ENCODE measurements at regions not wholly inside any gene's neighbourhood (a gene's known extent, or its start where the extent isn't known, plus 50 kb on each side); places are given as distances from the start of the nearest gene placed in this dataset.

DNA sequence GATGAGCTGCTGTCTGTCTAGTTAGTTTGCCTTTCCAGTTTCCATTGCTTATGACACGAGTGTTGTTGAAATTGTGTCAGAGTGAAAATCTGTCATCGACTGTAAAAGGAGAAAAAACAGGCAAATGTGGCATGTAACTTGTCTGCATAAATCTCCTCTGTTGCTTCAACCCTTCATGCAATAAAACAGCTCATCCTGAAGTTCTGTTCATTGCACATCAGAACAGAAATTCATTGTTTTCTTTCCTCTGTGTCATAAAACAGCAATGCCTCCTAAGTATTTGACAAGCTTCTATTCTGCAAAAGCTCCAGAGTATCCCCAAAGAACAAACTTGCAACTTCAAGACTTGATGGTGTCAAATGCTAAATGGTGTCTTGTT is 432.1 kb downstream of the MEIS1 start:
- no peak overlapping the region for H3K27ac Mint-ChIP-seq
- H3K36me3 Mint-ChIP-seq (ENCODE audit: low read depth), result no peaks in the 10 kb centered on the region
- POLR2A ChIA-PET, result no interaction called here
- H3K4me1 Mint-ChIP-seq, result no peaks in the 10 kb centered on the region
- CTCF ChIA-PET, result no interaction called here
- no peak overlapping the region for H3K4me3 Mint-ChIP-seq
- H3K27me3 Mint-ChIP-seq, result no peaks in the 10 kb centered on the region
- peaks cover 2% of the 10 kb centered on the region for H3K9me3 Mint-ChIP-seq
- no peak for DNase-seq

- no peak overlapping the region for H3K27ac Mint-ChIP-seq
- ChIA-PET CTCF (no interaction called here), POLR2A (no interaction called here)
- no peaks in the 10 kb centered on the region for H3K27me3 Mint-ChIP-seq
- no peak overlapping the region for H3K4me3 Mint-ChIP-seq
- no peak for DNase-seq
- no peaks in the 10 kb centered on the region for H3K36me3 Mint-ChIP-seq (ENCODE audit: low read depth)
- H3K9me3 Mint-ChIP-seq, result peaks cover 4% of the 10 kb centered on the region
- no peaks in the 10 kb centered on the region for H3K4me1 Mint-ChIP-seq
Observed at GRCh38 chr2:66869076-66869475, 434.2 kb downstream of the MEIS1 start.

DNA sequence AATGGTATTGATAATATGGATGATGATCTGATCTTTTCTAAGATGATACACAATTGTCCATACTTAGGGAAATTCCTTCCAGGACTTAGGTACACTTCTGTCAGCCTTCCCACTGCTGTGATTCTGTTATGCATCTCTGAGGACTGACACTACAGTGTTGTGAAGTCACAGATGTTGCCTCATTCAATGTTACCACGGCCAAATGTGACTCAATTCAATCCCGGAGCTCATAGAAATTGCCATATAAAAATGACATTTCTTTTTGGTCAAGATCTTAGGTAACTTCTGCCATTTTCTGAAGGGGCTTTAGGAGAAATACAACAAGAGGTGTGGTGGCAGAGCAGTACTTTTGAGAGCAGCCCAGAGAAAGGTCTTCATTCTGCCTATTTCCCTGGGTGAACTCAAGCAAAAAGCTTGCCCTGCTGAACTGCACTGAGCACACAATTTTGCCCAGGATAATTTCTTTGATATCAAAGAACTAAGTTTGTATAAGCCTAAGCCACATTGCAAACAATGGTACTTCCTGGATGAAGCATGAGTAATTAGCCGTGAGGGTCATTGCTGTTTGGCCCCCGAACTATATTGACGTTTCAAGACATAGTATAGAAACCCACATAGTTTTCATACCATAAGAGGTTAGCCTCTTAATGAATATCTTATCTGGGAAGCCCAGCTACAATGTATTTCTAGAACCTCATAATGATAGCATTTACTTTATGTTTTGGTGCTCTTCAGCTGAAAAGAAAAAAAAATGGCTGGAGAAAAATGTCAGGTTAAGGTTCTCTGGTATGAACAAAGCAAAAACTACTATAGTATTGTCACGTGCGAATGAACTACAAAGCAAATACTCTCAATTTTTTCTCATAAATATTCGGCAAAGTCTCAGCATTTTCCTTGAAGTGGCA is 437.4 kb downstream of the MEIS1 start:
- Mint-ChIP-seq H3K4me1 (no peaks in the 10 kb centered on the region), H3K27ac (no peak overlapping the region), H3K36me3 (ENCODE audit: low read depth) (no peaks in the 10 kb centered on the region), H3K27me3 (no peaks in the 10 kb centered on the region), H3K9me3 (peaks cover 4% of the 10 kb centered on the region), H3K4me3 (no peak overlapping the region)
- POLR2A ChIA-PET, result no interaction called here
- CTCF ChIA-PET, result no interaction called here
- DNase-seq, result no peak

DNA sequence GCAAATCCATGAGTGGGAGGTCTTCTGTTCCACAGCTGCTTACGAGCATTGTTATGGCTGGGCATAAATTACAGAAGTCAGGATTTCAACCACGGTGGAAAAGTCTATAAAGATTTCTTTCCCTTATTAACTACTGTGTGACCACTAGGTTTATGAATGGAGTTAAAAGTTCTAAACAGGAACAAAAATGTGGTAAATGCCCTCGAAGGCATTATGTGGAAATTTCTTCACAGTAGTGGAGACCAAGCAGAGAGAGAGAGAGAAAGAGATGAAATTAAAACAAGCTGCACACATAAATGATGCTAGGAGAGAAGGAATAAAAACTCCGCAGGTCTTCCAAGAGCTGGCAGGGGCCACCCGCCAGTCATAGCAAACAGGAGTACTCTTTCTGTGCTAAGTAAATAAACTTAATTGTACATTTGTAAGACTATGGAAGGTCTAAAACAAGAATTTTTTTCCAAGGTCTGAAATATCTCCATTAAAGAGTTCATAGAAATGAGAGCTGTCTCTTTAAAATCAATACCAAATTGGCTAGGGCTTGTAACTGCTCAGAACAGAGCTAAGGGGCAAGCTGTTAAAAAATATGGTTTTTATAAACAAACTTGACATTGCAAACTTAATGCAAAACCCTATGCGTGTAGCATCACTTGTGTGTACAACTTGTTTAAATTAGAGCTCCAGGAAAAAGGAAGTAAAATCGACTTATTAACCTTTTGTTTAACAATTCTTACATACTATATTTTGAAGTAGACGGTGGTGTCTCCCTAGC is 438.2 kb downstream of the MEIS1 start:
- no peaks in the 10 kb centered on the region for H3K4me1 Mint-ChIP-seq
- no peak overlapping the region for H3K4me3 Mint-ChIP-seq
- no peaks in the 10 kb centered on the region for H3K36me3 Mint-ChIP-seq (ENCODE audit: low read depth)
- no peaks in the 10 kb centered on the region for H3K27me3 Mint-ChIP-seq
- H3K27ac Mint-ChIP-seq, result no peak overlapping the region
- H3K9me3 Mint-ChIP-seq, result peaks cover 4% of the 10 kb centered on the region
- CTCF ChIA-PET, result no interaction called here
- DNase-seq, result no peak
- POLR2A ChIA-PET, result no interaction called here

GRCh38 chr2:66874411-66874810 is 439.5 kb downstream of the MEIS1 start:
- Mint-ChIP-seq H3K27me3 (no peaks in the 10 kb centered on the region), H3K9me3 (peaks cover 3% of the 10 kb centered on the region), H3K4me1 (no peaks in the 10 kb centered on the region), H3K4me3 (no peak overlapping the region), H3K27ac (no peak overlapping the region), H3K36me3 (ENCODE audit: low read depth) (no peaks in the 10 kb centered on the region)
- POLR2A ChIA-PET, result no interaction called here
- DNase-seq, result no peak
- CTCF ChIA-PET, result no interaction called here

GRCh38 chr2:66875941-66876462 is 441.1 kb downstream of the MEIS1 start:
- DNase-seq, result no peak
- Mint-ChIP-seq H3K36me3 (ENCODE audit: low read depth) (no peaks in the 10 kb centered on the region), H3K4me1 (no peaks in the 10 kb centered on the region), H3K27ac (no peak overlapping the region), H3K4me3 (no peak overlapping the region), H3K27me3 (no peaks in the 10 kb centered on the region), H3K9me3 (peaks cover 2% of the 10 kb centered on the region)
- POLR2A ChIA-PET, result no interaction called here
- CTCF ChIA-PET, result no interaction called here

DNA sequence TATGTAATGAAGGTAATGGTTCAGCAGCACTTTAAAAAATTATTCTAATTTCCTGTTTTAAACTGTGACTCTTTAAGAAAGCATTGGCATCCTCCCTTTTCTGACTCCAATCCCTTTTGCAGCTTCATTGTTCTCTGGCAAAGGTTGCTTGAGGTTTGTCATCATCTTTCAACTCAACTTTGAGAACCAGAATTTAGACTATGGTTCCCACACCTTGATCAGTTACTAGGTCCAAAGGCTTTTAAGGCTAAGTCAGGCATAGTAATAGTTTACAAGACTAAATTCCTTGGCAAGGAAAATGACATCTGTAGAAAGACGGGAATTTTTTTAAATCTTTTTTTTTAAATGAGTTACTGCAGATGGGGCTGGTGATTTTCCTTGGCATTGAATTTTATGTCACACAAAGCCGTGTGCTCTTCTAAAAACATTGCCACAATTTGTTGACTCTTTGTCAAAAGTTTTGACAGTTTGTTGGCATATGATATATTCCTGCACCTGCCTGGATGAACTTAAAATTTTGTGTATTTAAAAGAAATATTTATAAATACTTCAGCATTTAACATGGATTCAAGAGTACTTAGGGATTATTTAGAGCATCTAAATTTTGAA is 451.0 kb downstream of the MEIS1 start:
- DNase-seq, result no peak
- peaks cover 5% of the 10 kb centered on the region for H3K9me3 Mint-ChIP-seq
- CTCF ChIA-PET, result no interaction called here
- no peaks in the 10 kb centered on the region for H3K36me3 Mint-ChIP-seq (ENCODE audit: low read depth)
- H3K4me3 Mint-ChIP-seq, result no peak overlapping the region
- H3K27ac Mint-ChIP-seq, result no peak overlapping the region
- POLR2A ChIA-PET, result no interaction called here
- H3K27me3 Mint-ChIP-seq, result no peaks in the 10 kb centered on the region
- no peaks in the 10 kb centered on the region for H3K4me1 Mint-ChIP-seq

DNA sequence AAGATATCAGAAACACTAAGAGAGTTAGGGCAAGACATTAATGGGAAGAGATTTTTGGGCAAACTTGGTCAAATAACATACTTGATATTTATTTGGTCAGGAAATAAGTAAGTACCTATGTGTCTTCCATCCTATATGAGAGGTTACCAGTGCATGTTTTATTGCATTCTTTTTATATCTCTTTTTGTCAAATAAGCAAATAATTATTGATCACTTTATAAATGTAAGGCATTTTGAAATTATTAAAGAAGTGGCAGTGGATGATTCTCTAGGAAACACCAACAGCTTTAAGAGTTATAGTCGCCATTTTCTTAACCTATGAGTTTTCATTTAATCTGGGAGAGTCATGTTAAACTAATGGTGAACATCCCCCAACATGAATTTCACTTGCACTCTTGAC is 453.3 kb downstream of the MEIS1 start:
- CTCF ChIA-PET, result no interaction called here
- no peak for DNase-seq
- Mint-ChIP-seq H3K27ac (no peak overlapping the region), H3K9me3 (peaks cover 5% of the 10 kb centered on the region), H3K4me1 (no peaks in the 10 kb centered on the region), H3K4me3 (no peak overlapping the region), H3K27me3 (no peaks in the 10 kb centered on the region), H3K36me3 (ENCODE audit: low read depth) (no peaks in the 10 kb centered on the region)
- POLR2A ChIA-PET, result no interaction called here

DNA sequence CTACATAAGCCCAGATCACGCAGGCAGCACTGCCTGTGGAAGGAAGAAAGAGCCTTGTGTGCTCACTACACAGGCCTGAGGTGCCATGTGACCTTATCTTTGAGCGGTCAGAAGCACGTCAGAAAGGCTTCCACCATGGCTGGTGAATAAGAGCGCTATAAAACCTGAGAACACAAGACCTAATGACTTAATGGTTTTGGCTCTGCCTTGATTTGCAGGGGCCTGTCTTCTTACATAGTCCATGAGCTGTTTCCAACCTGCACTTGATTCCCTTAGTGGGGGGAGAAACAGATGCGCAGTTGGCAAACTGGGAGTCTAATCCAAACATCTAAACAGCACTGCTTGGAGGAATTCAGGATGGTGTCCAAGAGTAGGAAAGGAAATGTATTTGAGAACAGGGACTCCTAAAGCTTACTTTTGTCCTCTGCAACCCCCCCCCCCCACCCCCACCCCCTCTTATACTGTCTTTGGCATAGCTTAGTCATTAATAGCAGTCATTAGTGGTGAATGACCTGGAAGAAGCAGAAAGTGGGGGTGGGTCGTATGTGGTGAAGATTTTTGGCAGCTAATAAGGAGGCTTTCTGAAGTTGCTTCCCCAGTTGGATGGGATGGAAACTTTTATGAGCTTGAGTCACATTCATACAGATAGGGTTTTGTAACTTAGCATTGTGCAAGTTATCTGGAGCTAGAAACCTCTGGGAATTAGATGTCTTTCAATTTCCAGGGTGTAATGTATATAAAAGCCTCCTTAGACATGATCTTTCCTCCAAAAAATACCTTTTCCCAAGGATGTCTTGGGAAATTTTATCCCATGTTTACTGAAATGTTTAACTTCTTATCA is 454.1 kb downstream of the MEIS1 start:
- no peaks in the 10 kb centered on the region for H3K36me3 Mint-ChIP-seq (ENCODE audit: low read depth)
- no peak overlapping the region for H3K4me3 Mint-ChIP-seq
- H3K4me1 Mint-ChIP-seq, result no peaks in the 10 kb centered on the region
- peaks cover 5% of the 10 kb centered on the region for H3K9me3 Mint-ChIP-seq
- POLR2A ChIA-PET, result no interaction called here
- H3K27me3 Mint-ChIP-seq, result no peaks in the 10 kb centered on the region
- no peak overlapping the region for H3K27ac Mint-ChIP-seq
- CTCF ChIA-PET, result no interaction called here
- DNase-seq, result no peak

- CTCF ChIA-PET, result no interaction called here
- POLR2A ChIA-PET, result no interaction called here
- Mint-ChIP-seq H3K4me1 (no peaks in the 10 kb centered on the region), H3K27me3 (no peaks in the 10 kb centered on the region), H3K36me3 (ENCODE audit: low read depth) (no peaks in the 10 kb centered on the region), H3K27ac (no peak overlapping the region), H3K9me3 (peaks cover 5% of the 10 kb centered on the region), H3K4me3 (no peak overlapping the region)
- DNase-seq, result no peak
Observed at GRCh38 chr2:66889632-66889882, 454.6 kb downstream of the MEIS1 start.

DNA sequence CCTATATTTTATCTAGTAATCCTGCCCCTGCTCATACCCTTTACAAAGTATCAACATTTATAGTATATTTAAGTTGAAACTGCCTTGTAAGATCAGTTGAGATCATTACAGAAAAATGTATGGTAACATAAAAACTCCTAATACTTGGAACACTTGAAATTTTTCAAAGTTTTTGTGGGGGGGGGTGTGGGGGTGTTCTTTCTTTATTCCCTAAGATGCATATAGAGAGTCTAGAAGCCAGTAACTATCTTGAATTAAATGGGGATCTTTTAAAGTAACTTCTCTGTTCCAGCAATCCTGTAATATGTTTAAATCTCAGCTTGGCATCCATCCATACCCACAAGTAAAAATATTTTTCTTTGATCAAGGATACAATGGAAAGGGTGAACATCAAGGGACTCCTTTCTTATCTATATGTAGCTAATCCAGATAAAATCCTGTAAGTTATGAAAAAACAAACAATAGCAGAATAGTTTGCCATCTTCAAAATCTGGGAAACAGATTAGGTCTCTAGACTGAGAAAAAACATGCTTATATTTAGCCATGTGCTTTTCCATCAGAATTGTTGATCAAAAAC is 455.3 kb downstream of the MEIS1 start:
- DNase-seq, result no peak
- H3K27me3 Mint-ChIP-seq, result no peaks in the 10 kb centered on the region
- H3K4me3 Mint-ChIP-seq, result no peak overlapping the region
- ChIA-PET CTCF (no interaction called here), POLR2A (no interaction called here)
- no peak overlapping the region for H3K27ac Mint-ChIP-seq
- peaks cover 5% of the 10 kb centered on the region for H3K9me3 Mint-ChIP-seq
- H3K4me1 Mint-ChIP-seq, result no peaks in the 10 kb centered on the region
- H3K36me3 Mint-ChIP-seq (ENCODE audit: low read depth), result no peaks in the 10 kb centered on the region

DNA sequence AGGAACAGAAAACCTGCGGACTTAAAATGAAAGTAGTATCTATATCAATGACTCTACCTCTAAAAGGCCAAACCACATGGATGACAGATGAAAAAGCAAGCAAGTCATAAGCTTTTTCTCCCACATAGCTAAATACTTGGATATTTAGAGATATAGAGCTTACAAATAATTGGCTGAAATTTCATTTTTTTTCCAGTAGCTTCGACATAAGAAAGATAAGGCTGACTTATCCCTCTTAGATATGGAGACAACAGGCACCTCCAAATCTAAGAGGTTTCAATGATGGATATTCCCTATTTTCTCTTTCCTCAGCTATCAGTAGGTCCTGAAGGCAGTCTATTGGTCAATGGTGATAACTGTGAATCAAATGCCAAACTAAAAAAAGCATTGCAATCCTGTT is 460.3 kb downstream of the MEIS1 start:
- POLR2A ChIA-PET, result no interaction called here
- Mint-ChIP-seq H3K27me3 (no peaks in the 10 kb centered on the region), H3K27ac (no peak overlapping the region), H3K4me3 (no peak overlapping the region), H3K9me3 (no peaks in the 10 kb centered on the region), H3K36me3 (ENCODE audit: low read depth) (no peaks in the 10 kb centered on the region), H3K4me1 (no peaks in the 10 kb centered on the region)
- DNase-seq, result no peak
- CTCF ChIA-PET, result no interaction called here

DNA sequence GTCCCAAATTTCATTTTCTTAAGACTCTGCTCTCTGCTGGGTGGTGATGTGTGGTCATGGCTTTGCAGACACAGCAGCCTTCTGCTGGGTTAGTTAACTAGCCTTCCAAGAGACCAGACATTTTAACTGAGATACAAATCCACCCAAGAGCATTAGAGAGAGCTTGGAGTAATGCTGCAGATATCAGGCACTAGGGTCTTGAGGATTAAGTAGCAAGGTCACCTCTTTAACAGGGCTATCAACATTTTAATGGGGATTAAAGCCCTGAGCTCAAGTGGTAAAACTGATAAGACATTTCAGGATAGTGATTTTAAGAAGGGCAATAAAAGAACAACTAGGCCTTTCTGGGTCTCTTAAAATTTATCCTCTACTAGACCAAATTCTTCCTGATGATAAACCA is 461.2 kb downstream of the MEIS1 start:
- Mint-ChIP-seq H3K36me3 (ENCODE audit: low read depth) (no peaks in the 10 kb centered on the region), H3K9me3 (no peaks in the 10 kb centered on the region)
- CTCF ChIA-PET, result no interaction called here

More for the DNA sequence above, 461.2 kb downstream of the MEIS1 start:
- H3K4me3 Mint-ChIP-seq, result no peak overlapping the region
- POLR2A ChIA-PET, result no interaction called here
- no peaks in the 10 kb centered on the region for H3K4me1 Mint-ChIP-seq
- DNase-seq, result no peak
- H3K27me3 Mint-ChIP-seq, result no peaks in the 10 kb centered on the region
- H3K27ac Mint-ChIP-seq, result no peak overlapping the region
